GM19438 (cell line): ENCODE measurements at regions not wholly inside any gene's neighbourhood (a gene's known extent, or its start where the extent isn't known, plus 50 kb on each side); places are given as distances from the start of the nearest gene placed in this dataset.
A peak's percentile ranks its signal among the peaks of the same experiment; 100 is the strongest.
"Not testable (repeated sequence)": the region's sequence is repeated elsewhere in the genome, so short reads cannot be mapped to it uniquely, and the experiment has no call there.

Source experiments
- ATAC-seq: cut with Tn5 transposase; IDR thresholded peaks from one replicate; pipeline ENCODE4 v1.9.1; 2021; ENCODE audit warnings: low read depth; ENCODE audit not compliant: unreplicated experiment

- peak; percentile 53 for ATAC-seq
Measured at GRCh38 chr20:25867776-25868649, 171.4 kb upstream of the ZNF337 start.

DNA sequence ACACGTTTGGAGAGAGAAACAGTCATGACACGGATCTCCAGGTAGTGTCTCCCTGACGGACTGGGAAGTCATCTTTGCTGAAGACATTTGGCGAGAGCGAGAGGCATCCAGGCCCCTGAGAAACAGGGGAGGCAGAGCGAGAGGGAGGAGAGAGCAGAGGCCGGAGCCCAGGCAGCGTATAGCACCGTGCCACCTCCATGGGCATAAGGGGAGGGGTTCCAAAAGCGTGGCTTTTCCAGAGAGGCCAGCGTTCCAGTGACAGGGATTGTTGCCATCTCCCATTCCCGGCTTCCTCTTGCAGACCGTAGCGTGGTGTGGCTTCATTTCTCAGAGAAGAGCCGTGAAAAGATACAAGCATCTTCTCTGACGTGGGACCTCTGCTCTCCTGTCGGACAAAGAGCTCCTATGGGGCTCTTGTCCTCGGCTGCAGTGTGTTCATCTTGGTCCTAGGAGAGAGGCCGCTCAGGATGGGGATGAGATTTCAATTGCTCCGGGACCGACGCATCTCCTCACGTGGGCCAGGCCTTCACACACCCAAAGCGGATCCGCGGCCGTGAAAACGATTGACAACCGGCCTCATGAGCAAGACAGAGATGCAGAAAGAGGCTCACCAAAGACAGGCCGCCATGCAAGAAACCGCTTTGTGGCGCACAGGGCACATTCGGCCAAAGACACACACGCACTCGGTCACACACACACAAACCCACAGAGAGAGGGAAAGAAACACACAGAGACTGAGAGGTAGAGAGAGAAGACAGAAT lies 170.5 kb upstream of the ZNF337 start:
- not testable (repeated sequence) for ATAC-seq

DNA sequence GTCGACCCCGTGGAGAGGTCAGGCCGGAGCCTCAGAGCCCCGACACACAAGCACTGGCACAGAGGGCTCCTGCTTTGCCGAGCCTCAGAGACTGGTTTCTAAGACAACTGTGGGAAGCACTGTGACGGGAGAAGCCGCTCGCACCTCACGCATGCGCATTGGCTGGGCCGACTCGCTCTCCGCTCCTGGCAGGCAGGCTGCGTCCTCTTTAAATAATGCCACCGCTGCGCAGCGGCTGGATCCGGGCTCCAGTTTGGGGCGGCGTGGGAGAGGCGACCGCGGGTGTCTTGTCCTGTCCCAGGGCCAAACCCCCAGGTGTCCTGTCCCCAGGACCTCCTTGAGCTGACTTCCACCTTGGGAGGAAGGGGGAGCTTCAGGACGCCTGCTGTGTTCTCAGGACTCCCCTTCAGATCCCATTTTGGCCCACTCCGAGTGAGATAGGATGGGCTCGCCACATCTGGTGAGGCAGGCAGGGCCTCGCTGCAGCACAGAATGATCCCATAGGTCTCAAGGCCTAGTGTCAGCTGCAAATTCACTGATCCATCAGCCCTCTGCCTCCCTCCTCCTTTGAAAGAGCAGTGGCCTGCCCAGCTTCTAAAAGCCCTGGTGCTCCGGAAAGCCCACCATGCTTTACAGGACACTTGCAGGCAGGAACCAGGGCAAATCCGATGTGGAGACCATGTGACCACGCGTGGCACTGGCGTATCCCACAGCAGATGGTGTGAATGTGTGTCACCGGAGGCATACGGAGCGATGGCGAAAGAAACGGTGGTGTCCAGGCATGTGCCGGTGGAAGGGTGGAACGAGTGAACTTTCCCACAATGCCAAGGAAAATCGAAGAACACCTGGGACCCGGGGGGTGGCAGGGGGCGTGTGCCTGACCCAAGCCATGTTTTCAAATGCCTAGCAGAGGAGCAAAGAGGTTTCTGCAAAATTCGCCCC lies 169.3 kb upstream of the ZNF337 start:
- ATAC-seq: no peak

GRCh38 chr20:25864963-25865714 lies 168.5 kb upstream of the ZNF337 start:
- ATAC-seq: not testable (repeated sequence)

DNA sequence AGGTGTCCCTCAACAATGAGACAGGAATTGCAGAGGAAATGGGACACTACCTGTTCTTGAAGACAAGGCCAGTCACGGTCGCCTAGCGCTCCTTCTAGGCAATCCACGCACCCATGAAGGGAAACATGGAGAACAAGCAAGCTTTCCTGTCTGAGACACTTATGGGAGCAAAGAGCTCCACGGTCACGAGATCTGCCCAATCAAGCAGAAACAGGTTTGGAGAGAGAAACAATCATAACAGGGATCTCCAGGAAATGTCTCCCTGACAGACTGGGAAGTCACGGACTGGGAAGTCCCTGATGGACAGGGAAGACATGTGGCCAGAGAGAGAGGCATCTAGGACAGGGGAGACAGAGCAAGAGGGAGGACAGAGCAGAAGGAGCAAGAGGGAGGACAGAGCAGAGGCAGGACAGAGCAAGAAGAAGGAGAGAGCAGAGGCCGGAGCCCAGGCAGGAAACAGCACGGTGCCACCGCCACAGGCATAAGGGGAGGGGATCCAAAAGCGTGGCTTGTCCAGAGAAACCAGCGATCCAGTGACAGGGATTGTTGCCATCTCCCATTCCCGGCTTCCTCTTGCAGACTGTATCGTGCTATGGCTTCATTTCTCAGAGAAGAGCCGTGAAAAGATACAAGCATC lies 167.8 kb upstream of the ZNF337 start:
- no peak for ATAC-seq

- no peak for ATAC-seq
Measured at GRCh38 chr20:25863536-25864325, 167.1 kb upstream of the ZNF337 start.

DNA sequence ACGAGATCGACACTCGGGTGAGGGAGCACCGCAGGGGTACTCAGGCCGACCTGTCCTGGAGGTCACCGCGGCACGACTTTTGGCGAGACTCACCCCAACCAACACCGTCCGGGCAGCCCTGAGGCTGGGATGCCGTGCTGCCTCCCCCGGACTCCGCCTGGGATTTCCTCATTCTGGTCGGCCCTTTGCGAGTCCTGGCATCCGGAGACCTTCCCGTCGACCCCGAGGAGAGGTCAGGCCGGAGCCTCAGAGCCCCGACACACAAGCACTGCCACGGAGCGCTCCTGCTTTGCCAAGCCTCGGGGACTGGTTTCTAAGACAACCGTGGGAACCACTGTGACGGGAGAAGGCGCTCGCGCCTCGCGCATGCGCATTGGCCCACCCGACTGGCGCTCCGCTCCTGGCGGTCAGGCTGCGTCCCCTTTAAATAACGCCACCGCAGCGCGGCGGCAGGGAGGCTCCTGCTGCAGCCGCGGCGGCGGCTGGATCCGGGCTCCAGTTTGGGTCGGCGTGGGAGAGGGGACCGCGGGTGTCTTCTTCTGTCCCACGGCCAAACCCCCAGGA lies 166.4 kb upstream of the ZNF337 start:
- peak; percentile 50 for ATAC-seq

- no peak for ATAC-seq
Measured at GRCh38 chr20:25860531-25861150, 164.0 kb upstream of the ZNF337 start.

- ATAC-seq: no peak
Measured at GRCh38 chr20:25859649-25860530, 163.2 kb upstream of the ZNF337 start.

DNA sequence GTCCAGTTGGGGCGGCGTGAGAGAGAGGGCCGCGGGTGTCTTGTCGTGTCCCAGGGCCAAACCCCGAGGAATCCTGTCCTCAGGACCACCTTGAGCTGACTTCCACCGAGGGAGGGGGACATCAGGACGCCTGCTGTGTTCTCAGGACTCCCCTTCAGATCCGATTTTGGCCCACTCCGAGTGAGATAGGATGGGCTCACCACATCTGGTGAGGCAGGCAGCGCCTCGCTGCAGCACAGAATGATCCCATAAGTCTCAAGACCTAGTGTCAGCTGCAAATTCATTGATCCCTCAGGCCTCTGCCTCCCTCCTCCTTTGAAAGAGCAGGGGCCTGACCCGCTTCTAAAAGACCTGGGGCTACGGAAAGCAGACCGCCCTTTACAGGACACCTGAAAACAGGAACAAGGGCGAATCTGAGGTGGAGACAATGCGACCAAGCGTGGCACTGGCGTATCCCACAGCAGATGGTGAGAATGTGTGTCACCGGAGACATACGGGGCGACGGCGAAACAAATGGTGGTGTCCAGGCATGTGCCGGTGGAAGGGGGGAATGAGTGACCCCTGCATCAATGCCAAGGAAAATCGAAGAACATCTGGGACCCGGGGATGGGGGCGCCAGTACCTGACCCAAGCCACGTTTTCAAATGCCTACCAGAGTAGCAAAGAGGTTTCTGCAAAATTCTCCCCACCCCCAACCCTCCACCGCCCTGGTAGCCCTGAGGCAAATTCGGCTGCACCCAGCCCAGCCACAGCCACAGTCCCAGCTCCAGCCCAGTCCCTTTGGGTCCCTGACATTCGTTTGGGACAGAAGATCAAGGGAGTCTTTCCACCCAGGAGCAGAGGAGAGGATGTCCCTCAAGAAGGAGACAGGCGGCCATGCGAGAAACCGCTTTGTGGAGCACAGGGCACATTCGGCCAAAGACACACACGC lies 162.1 kb upstream of the ZNF337 start:
- ATAC-seq: no peak

- ATAC-seq: not testable (repeated sequence)
Measured at GRCh38 chr20:25857091-25857788, 160.6 kb upstream of the ZNF337 start.

GRCh38 chr20:25856256-25856884 lies 159.7 kb upstream of the ZNF337 start:
- ATAC-seq: no peak

DNA sequence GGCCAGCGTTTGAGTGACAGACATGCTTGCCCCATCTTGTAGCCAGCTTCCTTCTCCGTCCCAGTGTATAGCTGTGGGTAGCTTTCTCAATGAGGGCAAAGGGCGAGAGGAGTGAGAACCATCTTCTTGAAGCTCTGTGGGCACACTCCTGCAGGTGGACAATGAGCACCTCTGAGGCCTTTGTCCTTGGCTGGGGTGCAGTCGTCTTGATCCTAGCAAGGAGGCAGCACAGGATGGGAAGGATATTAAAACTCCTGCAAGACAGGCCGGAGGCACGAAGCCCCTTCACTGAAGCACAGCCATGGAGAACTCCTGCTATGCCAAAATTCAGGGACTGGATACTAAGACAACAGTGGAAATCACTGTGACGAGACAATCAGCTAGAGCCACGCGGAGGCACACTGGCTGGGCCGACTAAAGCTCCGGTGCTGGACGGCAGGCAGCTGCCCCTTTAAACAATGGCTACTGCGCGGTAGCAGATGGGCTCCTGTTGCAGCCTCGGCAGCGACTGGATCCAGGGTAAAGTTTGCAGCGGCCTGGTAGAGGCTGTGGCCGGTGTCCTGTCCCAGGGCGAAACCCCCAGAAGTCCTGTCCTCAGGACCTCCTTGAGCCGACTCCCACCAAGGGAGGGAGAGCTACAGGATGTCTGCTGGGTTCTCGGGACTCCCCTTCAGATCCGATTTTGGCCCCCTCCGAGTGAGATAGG lies 159.0 kb upstream of the ZNF337 start:
- not testable (repeated sequence) for ATAC-seq

DNA sequence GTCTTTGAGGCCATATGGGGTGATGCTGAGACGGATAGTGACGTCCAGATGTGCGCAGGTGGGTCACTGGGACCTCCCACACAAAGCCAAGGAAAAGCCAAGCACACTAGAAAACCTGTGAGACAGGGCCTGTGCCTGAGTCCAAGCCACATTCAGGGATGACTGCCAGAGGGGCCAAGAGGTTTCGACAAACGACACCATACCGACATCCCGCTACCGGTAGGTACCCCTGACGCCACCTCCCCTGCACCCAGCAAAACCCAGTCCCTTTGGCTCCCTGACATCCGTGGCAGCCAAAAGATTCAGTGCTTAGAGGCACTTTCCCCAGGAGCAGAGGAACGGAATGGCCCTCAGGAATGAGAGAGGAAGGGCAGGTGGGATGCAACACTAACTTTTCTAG lies 158.0 kb upstream of the ZNF337 start:
- not testable (repeated sequence) for ATAC-seq
